Stimulated activated CD4-positive, alpha-beta T cell treated with anti-CD3 and anti-CD28 coated beads, Interleukin-1b, Interleukin-23, amount 100 ng/mL, for 48 hours (primary cell): ENCODE measurements at regions not wholly inside any gene's neighbourhood (a gene's known extent, or its start where the extent isn't known, plus 50 kb on each side); places are given as distances from the start of the nearest gene placed in this dataset.
"Not testable (repeated sequence)": the region's sequence is repeated elsewhere in the genome, so short reads cannot be mapped to it uniquely, and the experiment has no call there.

ENCODE experiments used
- DNase-seq: peaks from one replicate; pipeline ENCODE4 v3.0.0-alpha.2; 2020

DNA sequence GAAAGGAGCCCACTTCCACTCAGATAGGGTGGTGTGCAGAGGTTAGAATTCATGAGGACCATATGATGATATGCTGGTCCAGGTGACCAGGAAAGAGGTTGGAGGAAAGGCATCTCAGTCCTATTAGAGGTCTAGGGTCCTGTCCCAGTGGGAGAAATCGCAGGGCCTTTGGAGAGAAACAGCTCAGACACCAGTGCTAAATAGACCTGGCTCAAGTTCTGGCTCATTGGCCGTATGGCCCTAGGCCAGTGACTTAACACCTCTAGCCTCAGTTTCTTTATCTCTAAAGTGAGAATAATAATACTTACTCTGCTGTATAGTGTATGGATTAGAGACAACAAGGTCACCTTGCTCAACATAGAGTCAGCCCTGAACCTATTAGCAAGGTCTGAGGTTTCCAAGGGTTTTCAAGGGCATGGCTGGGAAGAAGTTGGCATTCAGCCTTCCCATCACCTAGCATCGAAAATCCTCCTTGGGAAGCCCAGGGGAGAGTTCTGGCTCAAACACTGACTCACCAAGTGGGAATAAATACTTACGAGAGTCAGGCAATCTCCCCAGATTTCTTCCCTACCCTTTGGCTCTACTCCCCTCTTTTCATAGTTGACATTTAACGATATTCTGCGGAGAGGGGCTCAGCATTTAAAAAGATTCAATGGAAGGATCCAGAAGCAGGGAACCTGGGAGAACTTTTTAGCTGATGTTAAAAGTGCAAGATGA, 473.1 kb upstream of the PODXL start:
- no peak for DNase-seq

DNA sequence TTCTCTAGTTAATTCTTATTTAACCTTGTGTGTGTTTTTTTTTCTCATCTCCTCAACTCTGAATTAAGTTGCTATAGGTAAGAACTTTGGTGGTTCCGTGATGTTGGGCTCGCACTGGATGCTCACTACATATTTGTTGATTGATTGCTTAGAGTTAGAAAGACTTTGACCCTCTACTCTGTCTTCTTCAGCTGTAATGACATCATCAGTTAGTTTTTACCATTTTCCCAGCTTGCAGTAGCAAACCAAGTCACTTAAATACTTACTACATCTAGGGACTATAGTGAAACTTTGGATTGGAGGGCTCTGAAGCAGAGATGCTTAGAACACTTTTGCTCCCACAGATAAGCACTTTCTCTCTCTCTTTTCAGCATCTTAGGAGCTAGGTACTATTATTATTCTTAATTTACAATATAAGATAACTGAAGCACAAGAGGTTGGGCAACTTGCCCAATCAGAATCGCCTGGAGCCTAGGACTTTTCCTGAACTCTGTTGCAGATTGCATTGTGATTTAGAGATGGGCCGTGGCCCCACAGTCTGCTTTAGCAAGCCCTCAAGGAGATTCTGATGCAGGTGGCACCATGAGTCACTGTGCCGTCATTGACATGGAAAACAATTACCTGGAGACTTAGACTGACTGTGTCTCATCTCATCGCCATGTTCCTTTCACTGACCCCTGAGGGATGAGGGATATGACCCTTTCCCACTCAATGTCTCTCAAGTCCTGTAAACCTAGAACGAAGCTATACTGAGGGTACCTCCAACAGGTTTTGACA, 471.9 kb upstream of the PODXL start:
- DNase-seq, result no peak

DNA sequence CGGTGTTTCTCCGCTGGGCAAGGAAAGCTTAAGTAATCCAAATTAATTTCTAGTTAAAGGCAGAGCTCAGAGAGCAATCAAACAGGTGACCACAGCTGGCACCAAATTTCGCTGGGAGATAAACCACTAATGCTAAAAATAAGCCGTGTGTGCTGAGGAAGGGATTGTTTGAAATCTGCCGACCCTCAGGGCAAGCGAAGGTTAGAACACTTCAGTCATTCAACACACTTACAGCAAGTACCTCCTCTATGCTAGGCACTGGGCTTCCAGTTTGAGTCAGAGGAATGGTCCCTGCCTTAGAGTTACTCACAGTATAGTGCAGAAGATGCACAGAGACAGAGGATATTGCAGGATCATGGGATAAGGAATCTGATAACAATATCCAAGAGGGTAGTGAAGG, 467.9 kb upstream of the PODXL start:
- no peak for DNase-seq

DNA sequence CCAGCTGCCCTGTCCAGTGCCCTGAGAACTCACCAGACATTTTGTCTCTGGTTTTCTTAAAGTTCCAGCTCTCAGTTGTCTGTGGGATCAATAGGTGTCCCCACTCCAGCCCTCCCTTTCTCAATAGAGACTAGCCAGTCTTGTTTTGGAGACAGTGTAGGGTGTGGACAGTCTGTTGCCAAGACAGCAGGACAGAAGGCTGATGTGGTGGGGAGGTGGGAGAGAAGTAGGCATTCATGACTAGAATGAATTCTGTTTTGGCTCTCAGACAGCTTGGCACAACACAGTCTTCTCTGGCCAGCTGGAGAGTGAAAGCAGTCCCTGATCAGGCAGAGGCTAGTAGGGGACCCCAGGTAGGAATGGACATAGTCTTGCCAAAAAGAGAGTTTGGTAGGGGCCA, 467.0 kb upstream of the PODXL start:
- DNase-seq, result no peak

DNA sequence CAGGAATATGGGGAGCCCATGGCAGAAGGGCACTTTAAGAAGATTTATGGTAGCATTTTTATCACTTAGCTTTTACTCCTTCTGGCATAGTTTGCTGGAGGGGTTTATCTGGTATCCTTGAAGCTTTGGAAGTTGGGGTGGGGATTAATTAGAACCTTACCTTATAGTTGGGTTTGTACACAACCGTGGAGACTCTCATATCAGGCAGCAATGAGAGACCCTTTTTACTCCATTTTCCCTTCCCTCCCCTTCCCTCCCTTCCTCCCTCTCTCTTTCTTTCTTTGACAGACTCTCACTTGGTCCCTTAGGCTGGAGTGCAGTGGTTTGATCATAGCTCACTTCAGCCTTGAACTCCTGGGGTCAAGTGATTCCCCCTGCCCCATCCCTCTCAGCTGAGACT, 465.8 kb upstream of the PODXL start:
- no peak for DNase-seq

DNA sequence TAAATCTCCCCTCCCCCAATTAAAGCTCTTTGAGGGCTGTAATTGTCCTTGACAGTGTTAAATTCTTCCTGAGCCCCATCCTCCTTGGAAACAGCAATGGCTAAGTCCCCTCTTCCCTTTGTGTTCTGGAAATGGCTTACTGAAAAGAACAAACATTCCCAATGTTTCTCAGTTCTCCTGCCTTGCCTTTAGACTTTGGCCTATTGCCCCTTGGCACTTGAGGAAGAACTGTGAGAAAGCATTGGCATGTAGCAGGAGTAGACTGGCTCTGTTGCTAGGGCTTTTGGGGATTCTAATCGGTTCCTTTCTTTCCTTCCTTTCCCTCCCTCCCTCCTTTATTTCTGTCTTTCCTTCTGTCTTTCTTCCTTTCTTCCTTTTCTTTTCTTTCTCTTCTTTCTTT, 463.3 kb upstream of the PODXL start:
- DNase-seq, result no peak

DNA sequence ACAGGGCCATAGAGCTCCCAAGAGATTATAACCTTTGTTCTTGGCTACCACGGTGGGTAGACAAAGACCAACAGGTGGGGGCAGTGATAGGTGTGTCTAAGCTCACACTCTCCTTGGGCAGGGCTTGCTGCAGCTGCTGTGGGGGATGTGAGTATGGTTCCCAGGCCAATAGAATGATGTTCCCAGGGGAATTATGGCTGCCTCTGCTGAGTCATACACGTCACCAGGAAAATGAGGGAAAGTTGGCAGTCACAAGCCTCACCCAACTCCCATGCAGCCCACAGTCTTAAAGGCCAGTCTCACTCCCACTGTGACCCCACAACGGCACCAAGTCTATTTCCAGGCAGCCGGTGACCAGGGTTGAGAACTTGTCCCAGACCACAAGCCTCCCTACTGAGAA, 453.4 kb upstream of the PODXL start:
- no peak for DNase-seq

DNA sequence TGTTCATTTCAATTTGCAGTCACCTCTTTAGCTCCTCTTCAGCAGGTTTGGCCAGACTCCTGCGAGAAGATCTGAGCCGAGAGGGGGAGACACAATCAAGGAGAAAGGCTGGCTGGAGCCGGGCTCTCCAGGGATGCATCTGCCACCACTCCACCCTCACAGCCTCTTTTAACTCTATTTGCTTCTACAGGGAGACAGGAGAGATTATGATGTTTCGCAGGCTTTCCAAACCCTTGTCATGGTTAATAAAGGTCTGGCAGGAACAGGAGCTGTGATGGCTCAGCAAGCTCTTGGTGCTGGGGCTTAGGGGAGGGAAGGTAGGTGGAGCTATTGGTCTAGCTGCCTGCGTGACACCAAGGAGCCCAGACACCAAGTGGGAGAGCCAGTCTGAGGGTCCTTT, 448.1 kb upstream of the PODXL start:
- DNase-seq, result no peak

DNA sequence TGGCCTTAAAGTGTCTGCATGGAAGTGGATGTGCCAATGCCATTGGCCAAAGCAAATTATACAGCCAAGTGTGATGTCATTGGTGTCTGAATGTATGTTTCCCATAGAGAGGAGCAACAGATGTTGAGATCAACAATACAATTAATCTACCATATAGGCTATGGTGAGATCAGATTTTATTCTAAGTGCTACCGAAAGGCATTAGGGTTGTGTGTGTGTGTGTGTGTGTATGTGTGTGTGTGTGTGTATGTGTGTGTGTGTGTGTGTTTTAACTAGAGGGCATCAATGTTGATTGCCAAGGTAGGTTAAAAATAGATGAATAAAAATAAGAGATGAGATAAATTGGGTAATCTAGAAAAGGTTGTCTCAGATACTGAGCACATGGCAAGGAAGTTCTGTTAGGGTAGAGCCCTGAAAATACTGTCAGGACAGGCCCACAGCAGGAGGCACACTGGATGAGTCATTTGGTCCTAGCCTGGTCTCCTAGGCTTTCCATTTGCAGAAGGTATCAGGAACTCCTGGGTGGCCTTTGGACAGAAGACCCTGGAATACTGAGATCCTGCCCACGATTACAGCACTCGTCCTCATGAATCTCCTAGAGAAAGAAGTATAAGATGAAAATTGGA, 446.0 kb upstream of the PODXL start:
- no peak for DNase-seq

DNA sequence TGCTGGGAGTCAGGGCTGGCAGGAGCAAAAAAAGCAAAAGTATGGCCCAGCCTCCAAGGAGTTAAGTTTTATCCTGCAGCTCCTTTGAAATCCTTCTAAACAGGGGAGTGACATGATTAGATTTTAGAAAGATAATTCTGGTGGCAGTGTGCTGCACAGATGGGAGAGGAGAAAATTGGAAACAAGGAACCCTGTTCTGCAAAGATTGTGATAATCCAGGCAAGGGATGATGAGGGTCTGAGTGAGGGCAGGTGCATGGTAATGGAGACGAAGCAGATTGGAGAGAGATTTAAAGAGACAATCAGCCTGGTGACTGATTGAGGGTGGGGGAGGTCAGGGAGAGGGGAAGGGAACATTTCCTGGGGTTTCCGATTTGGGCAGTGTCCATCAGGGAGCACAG, 444.7 kb upstream of the PODXL start:
- no peak for DNase-seq

DNA sequence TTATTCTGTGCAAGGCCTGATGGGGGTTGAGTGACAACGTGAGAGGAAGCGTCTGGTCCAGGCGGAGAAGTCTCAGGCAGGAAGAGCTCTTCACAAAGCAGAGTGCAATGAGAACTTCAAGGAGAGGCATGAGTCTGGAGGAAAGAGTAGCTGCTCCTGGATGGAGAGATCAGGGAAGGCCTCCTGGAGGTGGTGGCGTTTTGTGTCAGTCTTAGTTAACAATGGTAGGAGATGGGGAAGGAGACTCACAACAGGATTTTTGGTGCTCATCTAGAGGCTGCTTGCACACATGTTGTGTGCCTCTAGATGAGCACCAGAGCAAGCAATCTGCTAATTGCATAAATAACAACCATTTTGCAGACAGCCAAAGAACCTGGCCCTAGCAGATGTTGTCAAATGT, 442.8 kb upstream of the PODXL start:
- DNase-seq, result no peak

DNA sequence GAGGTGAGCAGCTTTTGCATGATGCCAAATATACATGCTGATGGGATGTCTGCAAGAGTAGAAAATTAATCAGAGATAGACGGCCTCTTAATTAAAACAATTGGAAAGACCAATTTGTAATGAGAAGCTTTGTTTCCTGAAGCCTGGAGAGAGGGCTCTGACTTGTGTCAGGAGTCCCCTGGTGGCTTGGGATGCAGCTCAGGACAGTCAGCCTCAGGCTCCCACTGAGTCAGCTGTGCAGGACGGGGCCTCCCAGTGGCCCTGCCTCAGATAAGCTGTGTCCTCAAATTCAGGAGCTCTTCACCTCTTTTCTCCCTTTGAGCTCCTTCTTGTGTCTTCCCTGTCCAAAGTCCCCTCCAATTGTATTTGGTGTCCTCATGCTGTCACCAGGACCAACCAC, 438.9 kb upstream of the PODXL start:
- no peak for DNase-seq

DNA sequence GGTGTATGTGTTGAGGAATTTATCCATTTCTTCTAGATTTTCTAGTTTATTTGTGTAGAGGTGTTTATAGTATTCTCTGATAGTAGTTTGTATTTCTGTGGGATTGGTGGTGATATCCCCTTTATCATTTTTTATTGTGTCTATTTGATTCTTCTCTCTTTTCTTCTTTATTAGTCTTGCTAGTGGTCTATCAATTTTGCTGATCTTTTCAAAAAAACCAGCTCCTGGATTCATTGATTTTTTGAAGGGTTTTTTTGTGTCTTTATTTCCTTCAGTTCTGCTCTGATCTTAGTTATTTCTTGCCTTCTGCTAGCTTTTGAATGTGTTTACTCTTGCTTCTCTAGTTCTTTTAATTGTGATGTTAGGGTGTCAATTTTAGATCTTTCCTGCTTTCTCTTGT, 424.6 kb upstream of the PODXL start:
- DNase-seq, result not testable (repeated sequence)

DNA sequence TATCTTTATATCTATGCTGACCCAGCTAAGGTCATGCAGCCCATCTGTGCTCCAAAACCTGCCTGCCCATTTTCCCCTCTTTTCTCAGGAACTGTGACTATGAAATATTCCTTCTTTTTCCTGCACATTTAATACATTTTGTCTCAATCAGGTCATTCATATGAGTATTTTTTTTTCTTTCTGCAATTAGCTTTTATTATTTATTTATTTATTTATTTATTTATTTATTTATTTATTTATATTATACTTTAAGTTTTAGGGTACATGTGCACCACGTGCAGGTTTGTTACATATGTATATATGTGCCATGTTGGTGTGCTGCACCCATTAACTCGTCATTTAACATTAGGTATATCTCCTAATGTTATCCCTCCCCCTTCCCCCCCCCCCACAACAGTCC, 421.7 kb upstream of the PODXL start:
- not testable (repeated sequence) for DNase-seq

DNA sequence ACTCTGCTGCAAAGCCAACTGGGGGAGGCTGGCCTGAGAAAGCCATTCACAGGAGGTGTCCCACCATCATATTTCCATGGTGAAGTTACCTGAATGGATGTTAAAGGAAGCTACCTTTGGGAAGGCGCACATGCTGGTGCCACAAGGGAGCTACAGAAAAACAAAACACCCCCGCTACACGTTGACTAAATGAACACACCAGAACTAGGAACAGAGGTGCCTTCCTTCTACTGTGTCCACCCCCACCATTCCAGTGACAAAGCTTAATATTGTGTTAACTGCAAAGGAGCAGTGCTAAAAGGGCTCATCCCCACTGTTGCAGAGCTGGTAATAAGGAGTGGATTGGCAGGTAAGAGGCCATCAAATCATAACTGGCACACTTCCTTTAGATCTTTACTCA, 420.0 kb upstream of the PODXL start:
- DNase-seq, result no peak

DNA sequence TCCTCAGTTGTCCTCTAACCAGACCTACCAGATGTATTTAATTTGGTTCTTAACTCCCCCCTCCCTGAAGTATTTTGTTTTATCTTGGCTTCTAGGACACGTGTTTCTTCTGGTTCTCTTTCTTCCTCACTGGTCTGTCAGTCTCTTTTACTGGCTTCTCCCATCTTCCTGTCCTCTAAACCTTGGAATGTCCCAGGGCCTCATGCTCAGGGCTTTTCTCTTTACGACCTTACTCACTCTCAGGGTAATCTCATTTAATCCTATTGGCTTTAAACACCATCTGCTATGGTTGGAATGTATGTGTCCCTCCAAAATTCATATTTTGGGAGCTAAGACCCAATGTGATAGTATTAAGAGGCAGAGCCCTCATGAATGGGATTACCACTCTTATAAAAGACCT, 418.2 kb upstream of the PODXL start:
- DNase-seq, result no peak

DNA sequence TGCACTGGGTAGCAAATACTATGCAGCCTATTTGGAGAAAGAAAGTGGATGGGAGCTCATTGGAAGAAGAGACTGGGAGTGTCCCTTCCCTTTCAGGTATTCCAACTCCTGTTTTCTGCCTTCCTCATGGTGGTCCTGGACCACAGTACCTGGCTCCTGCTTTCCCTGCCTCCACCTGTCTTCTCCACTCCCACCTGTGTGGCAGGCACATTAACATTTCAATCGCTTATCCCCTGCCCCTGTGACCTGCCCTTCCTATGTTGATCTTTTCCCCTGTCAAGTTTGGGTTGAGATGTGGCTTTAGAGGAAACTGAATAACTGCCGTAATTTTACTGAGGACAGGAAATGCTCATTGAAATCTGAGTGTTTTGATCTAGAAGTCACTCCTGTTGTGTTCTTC, 415.8 kb upstream of the PODXL start:
- DNase-seq, result no peak

DNA sequence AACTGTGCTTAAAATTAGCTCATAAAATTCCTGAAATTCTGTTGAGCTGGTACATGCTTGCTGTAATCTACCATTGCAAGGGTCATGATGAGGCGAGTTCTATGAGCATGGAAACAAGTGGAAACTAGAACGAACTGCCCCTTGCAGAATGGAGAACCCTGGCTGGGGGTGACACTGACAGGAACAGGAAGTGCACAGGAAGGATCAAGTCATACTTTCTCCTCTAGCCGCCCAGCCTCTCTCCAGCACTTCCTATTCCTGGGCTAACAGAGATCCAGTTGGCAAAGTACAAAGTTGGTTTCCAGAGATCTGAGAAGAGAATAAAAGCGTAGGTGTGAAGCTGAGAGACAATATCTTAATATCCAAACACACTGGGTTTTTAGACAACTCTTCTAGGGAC, 414.2 kb upstream of the PODXL start:
- DNase-seq, result no peak

DNA sequence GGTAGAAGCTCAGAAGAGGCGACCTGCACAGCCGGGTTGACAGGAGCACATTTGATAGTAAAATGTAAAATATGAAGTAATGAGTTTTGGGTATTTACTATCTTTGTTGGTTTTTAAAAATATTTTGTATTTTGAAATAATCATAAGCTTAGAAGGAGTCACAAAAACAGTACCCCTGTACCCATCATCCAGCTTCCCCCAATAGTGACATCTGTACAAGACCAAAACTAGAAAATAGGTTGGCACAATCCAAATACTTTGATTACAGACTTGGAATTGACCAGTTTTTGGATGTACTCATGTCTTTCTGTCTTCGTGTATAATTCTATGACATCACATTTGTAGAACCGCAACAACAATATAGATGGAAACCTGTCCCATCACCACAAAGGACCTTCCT, 413.1 kb upstream of the PODXL start:
- DNase-seq, result no peak

DNA sequence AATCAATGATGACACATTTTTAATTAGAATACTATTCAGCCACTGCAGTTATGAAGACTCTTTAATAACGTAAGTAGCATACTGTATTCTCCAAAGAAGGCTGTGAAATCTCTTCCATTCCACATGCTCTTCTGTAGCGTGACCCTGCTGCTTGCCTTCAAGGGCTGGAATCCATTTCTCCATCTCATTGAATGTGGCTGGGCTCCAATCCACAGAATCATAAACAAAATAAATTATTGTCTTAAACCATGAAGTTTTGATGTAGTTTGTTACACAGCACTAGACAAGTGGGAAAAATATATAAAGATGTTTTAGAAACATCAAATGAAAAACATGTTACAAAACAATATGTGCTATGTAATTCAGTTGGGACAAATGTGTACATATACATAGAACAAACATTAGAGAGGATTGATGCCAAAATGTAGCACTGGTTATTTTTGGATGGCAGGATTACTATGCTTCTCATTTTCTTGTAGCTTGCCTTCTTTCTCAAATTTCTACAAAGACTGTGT, 410.8 kb upstream of the PODXL start:
- no peak for DNase-seq

DNA sequence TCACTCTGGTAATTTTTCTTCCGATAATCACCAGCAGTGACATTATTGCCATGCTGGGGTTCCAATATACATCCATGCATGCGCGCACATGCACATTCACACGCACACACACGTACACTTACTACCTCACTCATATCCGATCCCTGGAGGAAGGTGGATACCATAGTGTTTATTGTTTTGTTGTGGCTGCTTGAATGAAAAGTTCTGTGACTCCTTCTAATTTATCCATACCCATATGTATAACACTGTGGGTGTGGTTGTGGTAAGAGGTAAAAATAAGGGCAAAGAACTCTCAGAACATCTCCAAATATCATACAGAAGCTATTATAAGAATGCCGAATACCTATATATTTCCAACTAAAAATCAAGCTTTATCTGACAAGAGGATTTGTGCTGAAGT, 407.8 kb upstream of the PODXL start:
- DNase-seq, result no peak

DNA sequence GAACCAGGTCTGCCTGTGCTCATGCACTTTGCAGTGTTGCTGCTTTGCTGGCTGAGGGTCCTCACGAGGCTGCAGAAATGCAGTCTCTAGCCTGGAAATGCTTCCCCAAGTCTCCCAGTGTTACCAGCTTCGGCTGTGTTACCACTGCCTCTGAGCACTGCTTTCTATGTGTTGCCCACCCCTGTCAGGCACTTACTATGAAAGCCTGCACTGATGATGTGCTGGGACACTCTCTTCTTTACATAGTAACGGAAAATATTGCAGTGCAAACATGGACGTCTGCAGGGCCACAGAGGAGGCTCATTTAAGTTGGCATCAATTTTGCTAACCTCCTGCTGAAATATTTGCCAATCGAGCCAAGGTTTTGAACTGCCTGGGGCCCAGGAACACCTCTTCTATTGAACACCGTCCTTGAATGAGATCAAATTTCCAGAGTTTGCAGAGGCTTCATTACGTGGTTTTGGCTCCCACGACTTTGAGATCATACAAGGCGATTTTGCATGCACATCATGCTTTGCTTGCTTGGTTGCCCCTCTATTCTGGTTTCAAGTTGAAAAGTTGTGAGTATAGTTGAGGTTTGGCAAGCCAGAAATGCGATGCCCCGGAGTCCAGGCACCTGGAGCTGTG, 404.7 kb upstream of the PODXL start:
- DNase-seq, result no peak

DNA sequence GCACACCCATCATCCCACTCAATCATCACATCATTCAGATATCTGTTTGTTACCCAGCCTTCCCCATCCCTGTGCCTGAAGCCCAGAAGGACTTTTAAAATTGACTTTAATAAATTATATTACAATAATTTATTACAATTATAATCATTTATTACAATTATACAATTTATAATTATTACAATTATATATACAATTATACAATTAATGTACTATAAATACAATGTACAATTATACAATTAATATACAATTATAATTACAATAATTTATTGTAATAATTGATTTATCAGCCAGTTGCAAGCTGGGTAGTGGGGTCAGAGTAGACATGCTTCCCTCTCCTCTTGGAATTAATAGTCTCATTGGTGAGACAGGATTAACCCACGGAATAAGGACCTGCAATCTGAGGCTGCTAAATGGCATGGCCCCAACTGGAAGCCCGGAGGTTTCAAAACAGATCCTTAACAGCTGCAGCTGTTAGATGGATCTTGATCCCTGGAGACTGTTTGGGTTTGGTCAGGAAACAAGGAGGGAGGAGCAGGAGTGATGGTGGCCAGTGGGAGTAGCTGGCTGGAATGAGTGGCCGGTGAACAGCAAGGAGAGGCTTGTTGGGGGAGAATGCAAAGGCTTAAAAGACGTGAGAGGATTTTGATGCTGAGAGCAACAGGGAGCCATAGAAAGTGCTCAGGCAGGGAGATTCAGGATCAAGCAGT, 402.8 kb upstream of the PODXL start:
- DNase-seq, result no peak
